GM13977 (cell line): ENCODE measurements at regions not wholly inside any gene's neighbourhood (a gene's known extent, or its start where the extent isn't known, plus 50 kb on each side); places are given as distances from the start of the nearest gene placed in this dataset.

ENCODE experiments used
- DNase-seq: peaks from one replicate; pipeline ENCODE4 v3.0.0; 2012; ENCODE audit warnings: low spot score
- CTCF ChIP-seq: IDR thresholded peaks from 2 replicates; pipeline ENCODE4 v1.5.1; 2012; ENCODE audit warnings: mild to moderate bottlenecking, control low read depth; ENCODE audit not compliant: insufficient read depth; ENCODE audit errors: extremely low read depth, missing control alignments
- in situ Hi-C: fragments of 300-500 bp; cut with MboI; formaldehyde crosslinking; loops from one replicate; pipeline ENCODE4 v1.12.0; 2022; ENCODE audit warnings: low sequenced_read_pairs, low pct_unique_long_range_greater_than_20kb, mixed read lengths, inconsistent platforms; ENCODE audit not compliant: unreplicated experiment

GRCh38 chr1:201673915-201674314, 135.0 kb downstream of the NAV1 start:
- TF ChIP-seq CTCF = no peak
- DNase-seq = no peak
- in situ Hi-C loops = no loop called here

GRCh38 chr1:201675143-201675542, 136.2 kb downstream of the NAV1 start:
- no peak for DNase-seq
- no peak for TF ChIP-seq CTCF
- in situ Hi-C loops = no loop called here

GRCh38 chr1:201676197-201676596, 137.3 kb downstream of the NAV1 start:
- TF ChIP-seq CTCF = no peak
- in situ Hi-C loops = no loop called here
- no peak for DNase-seq

- in situ Hi-C loops = no loop called here
- TF ChIP-seq CTCF = no peak
- DNase-seq = no peak
Measured at GRCh38 chr1:201676641-201677040, 137.7 kb downstream of the NAV1 start.

GRCh38 chr1:201678264-201679101, 139.6 kb downstream of the NAV1 start:
- no peak for TF ChIP-seq CTCF
- in situ Hi-C loops = no loop called here
- DNase-seq = no peak

- DNase-seq = no peak
- in situ Hi-C loops = no loop called here
- TF ChIP-seq CTCF = no peak
Measured at GRCh38 chr1:201681375-201681774, 142.4 kb downstream of the NAV1 start.

- in situ Hi-C loops = no loop called here
- DNase-seq = no peak
- no peak for TF ChIP-seq CTCF
Measured at GRCh38 chr1:201682964-201683363, 144.0 kb downstream of the NAV1 start.
